Prostate gland (tissue), 2 donors: ENCODE measurements at regions not wholly inside any gene's neighbourhood (a gene's known extent, or its start where the extent isn't known, plus 50 kb on each side); places are given as distances from the start of the nearest gene placed in this dataset.

Source experiments
- DNase-seq: peaks from one replicate; pipeline ENCODE4 v3.0.0-alpha.2; 2019; ENCODE audit warnings: low spot score
- H3K27ac ChIP-seq, 2 donors: fragments of 200-600 bp; sonication (generic); 2 replicates each; pipeline ENCODE4 v1.5.1; 2017 to 2019
- H3K27me3 ChIP-seq: fragments of 200-600 bp; sonication (generic); replicated peaks from 2 replicates; pipeline ENCODE4 v1.5.1; 2019; ENCODE audit not compliant: insufficient read depth
- H3K36me3 ChIP-seq, 2 donors: fragments of 200-600 bp; sonication (generic); 1 replicate in 1 of 2; 2 replicates in 1 of 2; pipeline versions ENCODE4 v1.5.1 to v1.8.1; 2017 to 2019
- H3K4me1 ChIP-seq: fragments of 200-600 bp; sonication (generic); replicated peaks from 2 replicates; pipeline ENCODE4 v1.5.1; 2019
- H3K4me3 ChIP-seq, 2 donors: fragments of 200-600 bp; sonication (generic); 2 replicates each; pipeline ENCODE4 v1.5.1; 2017 to 2019
- H3K9me3 ChIP-seq: fragments of 200-600 bp; sonication (generic); 2 replicates; pipeline ENCODE4 v1.5.1; 2017
- CTCF ChIP-seq, 4 experiments: fragments of 200-600 bp in 2 of 4; fragments of 450-650 bp in 2 of 4; sonication (generic) in 2 of 4; IDR thresholded peaks; 1 replicate in 3 of 4; 2 replicates in 1 of 4; pipeline ENCODE4 v1.5.1; 2016 to 2019; ENCODE audit warnings: antibody characterized with exemption in 4 of 4, mild to moderate bottlenecking in 2 of 4, moderate library complexity in 2 of 4
- POLR2A ChIP-seq: fragments of 450-650 bp; IDR thresholded peaks from one replicate; pipeline ENCODE4 v1.6.1; 2016; ENCODE audit warnings: antibody characterized with exemption, mild to moderate bottlenecking
- POLR2AphosphoS5 ChIP-seq: sonication (generic); formaldehyde crosslinking; IDR thresholded peaks from one replicate; pipeline ENCODE4 v1.6.1; 2017; ENCODE audit warnings: antibody characterized with exemption
- WGBS: methylation state at CpG from one replicate; pipeline ENCODE4 v1.1.5; 2018; 5-methylcytosine and 5-hydroxymethylcytosine counted together
- intact Hi-C: fragments of 100-400 bp; cut with DNase I; formaldehyde crosslinking; loops from one replicate; pipeline ENCODE4 v1.14.2; 2022

- intact Hi-C loops = no loop called here
- no peak overlapping the region for H3K4me3 ChIP-seq
- no peaks in the 10 kb centered on the region for H3K36me3 ChIP-seq
- TF ChIP-seq POLR2AphosphoS5 (no peak), POLR2A (no peak)
- H3K27ac ChIP-seq = no peak overlapping the region
- no peak for DNase-seq
- 100% methylated on average over 1 of the region's 1 CpG for WGBS
- H3K9me3 ChIP-seq = no peaks in the 10 kb centered on the region
- H3K27me3 ChIP-seq = no peaks in the 10 kb centered on the region
- no peaks in the 10 kb centered on the region for H3K4me1 ChIP-seq
Observed at GRCh38 chr2:156947261-156947660, 310.2 kb upstream of the GALNT5 start.

- TF ChIP-seq POLR2AphosphoS5 = no peak
- no peak for TF ChIP-seq POLR2A
- TF ChIP-seq CTCF (IDR thresholded peaks at IDR 0.05) = no peak
- WGBS = 94% methylated on average over 1 of the region's 1 CpG
Observed at GRCh38 chr2:156955701-156956100, 301.8 kb upstream of the GALNT5 start.

GRCh38 chr2:156956161-156956560, 301.3 kb upstream of the GALNT5 start:
- Histone ChIP-seq H3K27me3 (no peaks in the 10 kb centered on the region), H3K4me1 (no peaks in the 10 kb centered on the region), H3K27ac (no peak overlapping the region), H3K4me3 (no peak overlapping the region), H3K36me3 (no peaks in the 10 kb centered on the region), H3K9me3 (no peaks in the 10 kb centered on the region)
- intact Hi-C loops = no loop called here
- DNase-seq = no peak
- 71% methylated on average over 2 of the region's 2 CpGs for WGBS
- TF ChIP-seq POLR2A (no peak), CTCF (IDR thresholded peaks at IDR 0.05) (no peak), POLR2AphosphoS5 (no peak)

More at GRCh38 chr2:156955701-156956100, 301.8 kb upstream of the GALNT5 start:
- Histone ChIP-seq H3K4me3 (no peak overlapping the region), H3K9me3 (no peaks in the 10 kb centered on the region), H3K36me3 (no peaks in the 10 kb centered on the region), H3K27ac (no peak overlapping the region), H3K27me3 (no peaks in the 10 kb centered on the region), H3K4me1 (no peaks in the 10 kb centered on the region)
- DNase-seq = no peak
- intact Hi-C loops = no loop called here

GRCh38 chr2:156958374-156958773, 299.1 kb upstream of the GALNT5 start:
- Histone ChIP-seq H3K4me3 (no peak overlapping the region), H3K4me1 (no peaks in the 10 kb centered on the region), H3K27ac (no peak overlapping the region), H3K27me3 (no peaks in the 10 kb centered on the region), H3K36me3 (no peaks in the 10 kb centered on the region), H3K9me3 (no peaks in the 10 kb centered on the region)
- no peak for TF ChIP-seq CTCF (IDR thresholded peaks at IDR 0.05)
- TF ChIP-seq POLR2A = no peak
- no peak for TF ChIP-seq POLR2AphosphoS5
- WGBS = 86% methylated on average over 4 of the region's 4 CpGs
- DNase-seq = no peak
- intact Hi-C loops = no loop called here

GRCh38 chr2:156959481-156959880, 298.0 kb upstream of the GALNT5 start:
- Histone ChIP-seq H3K9me3 (no peaks in the 10 kb centered on the region), H3K4me1 (no peaks in the 10 kb centered on the region), H3K27me3 (no peaks in the 10 kb centered on the region), H3K27ac (no peak overlapping the region), H3K36me3 (no peaks in the 10 kb centered on the region), H3K4me3 (no peak overlapping the region)
- WGBS = 82% methylated on average over 3 of the region's 4 CpGs
- intact Hi-C loops = no loop called here
- no peak for DNase-seq
- no peak for TF ChIP-seq CTCF (IDR thresholded peaks at IDR 0.05)
- no peak for TF ChIP-seq POLR2A
- TF ChIP-seq POLR2AphosphoS5 = no peak
